Upper lobe of right lung (tissue), 1 donor: ENCODE measurements at regions not wholly inside any gene's neighbourhood (a gene's known extent, or its start where the extent isn't known, plus 50 kb on each side); places are given as distances from the start of the nearest gene placed in this dataset.

Experiments
- ATAC-seq: fragments of 200-7000 bp; cut with Tn5 transposase; one replicate; pipeline ENCODE4 v1.9.1; 2020; ENCODE audit warnings: mild to moderate bottlenecking, moderate library complexity
- DNase-seq: peaks from one replicate; pipeline ENCODE4 v3.0.0-alpha.2; 2020
- H3K27ac ChIP-seq: fragments of 200-600 bp; one replicate; pipeline ENCODE4 v1.8.0; 2022
- H3K27me3 ChIP-seq: fragments of 200-600 bp; one replicate; pipeline ENCODE4 v1.8.0; 2022; ENCODE audit warnings: mild to moderate bottlenecking
- H3K36me3 ChIP-seq: fragments of 200-600 bp; one replicate; pipeline ENCODE4 v1.8.0; 2022
- H3K4me1 ChIP-seq: fragments of 200-600 bp; one replicate; pipeline ENCODE4 v1.8.0; 2022
- H3K4me3 ChIP-seq: fragments of 200-600 bp; one replicate; pipeline ENCODE4 v1.8.0; 2022; ENCODE audit warnings: mild to moderate bottlenecking
- H3K9me3 ChIP-seq: fragments of 200-600 bp; one replicate; pipeline ENCODE4 v1.8.0; 2022
- intact Hi-C: fragments of 100-400 bp; cut with DNase I; formaldehyde crosslinking; loops from one replicate; pipeline ENCODE4 v1.11.0; 2022
- TF ChIP-seq, protein P1 (sequence below): fragments of 200-600 bp; IDR thresholded peaks from one replicate; pipeline ENCODE4 v1.8.0; 2022; ENCODE audit warnings: antibody characterized with exemption
- donor health status: DM: no; HTN: yes; CAD: no; lungs with severe emphysema.

DNA sequence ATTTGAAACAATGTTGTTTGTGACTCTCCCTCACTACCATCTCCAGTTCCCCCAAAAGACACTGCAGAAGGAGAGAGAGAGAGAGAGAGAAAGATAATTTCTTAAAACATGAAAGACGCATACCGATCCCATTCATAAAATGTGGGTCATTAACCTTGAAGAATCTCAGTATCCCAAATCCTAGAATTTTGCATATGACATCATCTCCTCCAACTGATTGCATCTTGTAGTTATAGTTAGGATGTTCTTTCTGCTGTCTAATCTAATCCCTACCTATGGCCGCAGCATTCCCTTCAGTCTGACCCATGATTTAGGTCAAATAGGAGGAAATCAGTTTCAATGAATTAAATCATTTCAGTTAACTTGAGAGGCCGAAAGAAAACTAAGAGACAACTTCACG lies 142.4 kb upstream of the ETS2 start:
- DNase-seq, result no peak
- Histone ChIP-seq H3K4me3 (no peak overlapping the region), H3K36me3 (no peaks in the 10 kb centered on the region), H3K27me3 (peaks cover 22% of the 10 kb centered on the region), H3K9me3 (no peaks in the 10 kb centered on the region), H3K4me1 (peaks cover 6% of the 10 kb centered on the region), H3K27ac (no peak overlapping the region)
- TF ChIP-seq, protein P1, sequence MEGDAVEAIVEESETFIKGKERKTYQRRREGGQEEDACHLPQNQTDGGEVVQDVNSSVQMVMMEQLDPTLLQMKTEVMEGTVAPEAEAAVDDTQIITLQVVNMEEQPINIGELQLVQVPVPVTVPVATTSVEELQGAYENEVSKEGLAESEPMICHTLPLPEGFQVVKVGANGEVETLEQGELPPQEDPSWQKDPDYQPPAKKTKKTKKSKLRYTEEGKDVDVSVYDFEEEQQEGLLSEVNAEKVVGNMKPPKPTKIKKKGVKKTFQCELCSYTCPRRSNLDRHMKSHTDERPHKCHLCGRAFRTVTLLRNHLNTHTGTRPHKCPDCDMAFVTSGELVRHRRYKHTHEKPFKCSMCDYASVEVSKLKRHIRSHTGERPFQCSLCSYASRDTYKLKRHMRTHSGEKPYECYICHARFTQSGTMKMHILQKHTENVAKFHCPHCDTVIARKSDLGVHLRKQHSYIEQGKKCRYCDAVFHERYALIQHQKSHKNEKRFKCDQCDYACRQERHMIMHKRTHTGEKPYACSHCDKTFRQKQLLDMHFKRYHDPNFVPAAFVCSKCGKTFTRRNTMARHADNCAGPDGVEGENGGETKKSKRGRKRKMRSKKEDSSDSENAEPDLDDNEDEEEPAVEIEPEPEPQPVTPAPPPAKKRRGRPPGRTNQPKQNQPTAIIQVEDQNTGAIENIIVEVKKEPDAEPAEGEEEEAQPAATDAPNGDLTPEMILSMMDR, result no peak
- intact Hi-C loops, result no loop called here
- ATAC-seq, result no peak

DNA sequence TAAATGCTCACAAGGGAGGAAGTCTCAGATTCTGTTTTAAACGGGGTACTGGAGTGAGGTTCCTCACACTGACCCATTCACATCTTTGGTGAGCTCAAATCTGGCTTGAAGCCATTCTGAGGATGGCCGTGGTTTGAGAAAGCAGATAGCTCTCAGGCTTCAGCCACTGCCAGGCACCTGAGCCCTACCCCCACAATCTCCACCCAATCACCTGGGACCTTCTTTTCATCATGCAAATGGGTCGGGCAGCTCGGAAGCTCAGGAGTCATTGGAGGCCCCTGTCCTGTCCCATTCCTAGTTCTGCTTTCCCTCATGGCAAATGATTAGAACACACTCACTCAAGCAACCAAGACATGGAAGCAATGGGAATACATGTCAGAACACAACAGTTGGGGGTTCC lies 141.4 kb upstream of the ETS2 start:
- no peaks in the 10 kb centered on the region for H3K9me3 ChIP-seq
- ATAC-seq, result no peak
- peaks cover 18% of the 10 kb centered on the region for H3K27me3 ChIP-seq
- peaks cover 6% of the 10 kb centered on the region for H3K4me1 ChIP-seq
- intact Hi-C loops, result no loop called here
- no peaks in the 10 kb centered on the region for H3K36me3 ChIP-seq
- no peak overlapping the region for H3K4me3 ChIP-seq
- H3K27ac ChIP-seq, result no peak overlapping the region
- DNase-seq, result no peak
- TF ChIP-seq, protein P1, result no peak

DNA sequence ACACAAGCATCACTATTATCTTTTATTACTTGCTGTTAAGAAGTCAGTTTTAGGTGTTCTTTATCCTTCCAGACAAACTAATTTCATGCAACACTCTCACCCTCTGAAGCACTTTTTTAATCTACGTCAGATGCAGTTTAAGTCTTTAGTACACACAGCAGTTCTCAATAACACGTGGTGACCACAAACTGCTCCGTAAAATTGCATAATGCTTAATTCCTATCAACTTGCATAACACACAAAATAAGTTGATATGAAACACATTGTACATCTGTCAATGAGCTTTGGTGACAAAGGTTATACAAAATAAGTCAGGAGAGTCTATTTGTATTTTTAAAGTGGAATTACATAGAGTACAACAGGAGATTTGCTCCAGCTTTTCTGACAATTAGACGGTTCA lies 140.9 kb upstream of the ETS2 start:
- TF ChIP-seq, protein P1, result no peak
- Histone ChIP-seq H3K4me3 (no peak overlapping the region), H3K27ac (no peak overlapping the region), H3K9me3 (no peaks in the 10 kb centered on the region), H3K4me1 (peaks cover 6% of the 10 kb centered on the region), H3K27me3 (peaks cover 15% of the 10 kb centered on the region), H3K36me3 (no peaks in the 10 kb centered on the region)
- DNase-seq, result no peak
- intact Hi-C loops, result no loop called here
- no peak for ATAC-seq

DNA sequence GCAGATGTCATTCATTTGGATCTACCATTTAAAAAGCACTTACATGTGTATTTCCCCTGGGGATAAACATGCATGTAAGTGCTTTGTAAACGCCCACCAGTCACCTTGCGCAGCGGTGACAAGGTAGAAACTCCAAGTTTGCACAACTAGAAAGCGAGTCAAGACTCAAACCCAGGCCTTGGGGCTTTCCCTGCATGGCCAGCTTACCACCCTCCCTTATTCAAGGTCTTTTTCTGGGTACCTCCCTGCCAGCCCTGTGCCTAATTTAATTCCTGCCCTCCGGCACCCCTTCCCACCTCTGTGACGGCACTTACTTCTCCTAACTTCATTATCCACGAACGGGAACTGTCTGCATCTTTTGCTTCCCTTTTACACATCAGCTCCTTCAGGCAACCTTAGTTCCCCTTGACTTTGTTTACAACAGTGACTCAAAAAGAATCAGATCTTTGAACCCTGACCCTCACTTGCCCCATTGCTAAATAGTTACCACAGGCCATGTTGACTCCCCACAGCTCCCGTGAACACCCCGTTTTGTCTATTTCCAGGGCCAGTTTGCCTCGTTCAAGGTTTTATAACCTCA lies 138.3 kb upstream of the ETS2 start:
- Histone ChIP-seq H3K27ac (no peak overlapping the region), H3K9me3 (no peaks in the 10 kb centered on the region), H3K36me3 (no peaks in the 10 kb centered on the region), H3K4me1 (no peaks in the 10 kb centered on the region), H3K27me3 (no peaks in the 10 kb centered on the region), H3K4me3 (no peak overlapping the region)
- intact Hi-C loops, result no loop called here
- DNase-seq (no peak), ATAC-seq (no peak)
- TF ChIP-seq, protein P1, result no peak

DNA sequence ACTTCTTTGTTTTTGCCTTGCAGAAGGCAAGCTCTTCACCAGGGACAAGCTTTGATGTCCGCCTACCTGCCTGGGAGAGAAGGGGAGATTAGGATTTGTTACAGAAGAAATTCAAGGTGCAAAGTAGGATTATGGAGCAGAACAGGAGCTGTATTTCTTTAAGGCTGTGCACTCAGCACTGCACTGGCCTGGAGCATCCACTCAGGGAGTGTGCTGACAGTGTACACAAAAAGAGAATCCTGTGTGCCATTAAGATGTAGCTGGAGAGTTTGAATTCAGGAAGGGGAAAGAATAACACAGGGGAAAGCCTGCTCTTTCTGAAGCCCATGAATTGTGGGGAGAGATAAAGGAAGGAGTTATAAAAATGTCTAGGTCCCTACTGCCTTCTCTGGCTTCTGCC lies 137.7 kb upstream of the ETS2 start:
- DNase-seq, result no peak
- no peak overlapping the region for H3K4me3 ChIP-seq
- H3K4me1 ChIP-seq, result no peaks in the 10 kb centered on the region
- intact Hi-C loops, result no loop called here
- TF ChIP-seq, protein P1, result no peak
- H3K27ac ChIP-seq, result no peak overlapping the region
- no peaks in the 10 kb centered on the region for H3K27me3 ChIP-seq
- ATAC-seq, result no peak
- no peaks in the 10 kb centered on the region for H3K36me3 ChIP-seq
- H3K9me3 ChIP-seq, result no peaks in the 10 kb centered on the region

DNA sequence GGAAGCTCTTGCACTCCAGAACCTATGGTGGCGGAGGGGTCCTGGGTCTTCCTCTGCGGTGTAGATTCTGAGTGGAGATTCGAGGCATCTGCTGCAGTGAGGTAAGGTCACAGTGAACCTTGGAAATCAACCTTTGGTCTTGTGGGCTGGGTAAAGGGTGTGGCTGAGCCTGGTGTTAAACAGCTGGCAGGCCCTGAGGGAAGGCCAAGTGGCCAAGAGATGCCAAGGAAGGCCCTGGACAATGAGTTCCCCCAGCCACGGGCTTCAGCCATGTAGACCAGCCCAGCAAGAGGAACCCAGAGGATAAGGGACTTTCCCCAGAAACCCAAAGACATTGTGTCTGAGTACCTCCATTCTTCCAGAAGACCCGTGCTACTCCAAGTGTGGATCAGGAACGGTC lies 137.2 kb upstream of the ETS2 start:
- ATAC-seq (no peak), DNase-seq (no peak)
- intact Hi-C loops, result no loop called here
- Histone ChIP-seq H3K27ac (no peak overlapping the region), H3K4me3 (no peak overlapping the region), H3K36me3 (no peaks in the 10 kb centered on the region), H3K9me3 (no peaks in the 10 kb centered on the region), H3K4me1 (no peaks in the 10 kb centered on the region), H3K27me3 (no peaks in the 10 kb centered on the region)
- TF ChIP-seq, protein P1, result no peak
